ENCODE measurements at regions not wholly inside any gene's neighbourhood (a gene's known extent, or its start where the extent isn't known, plus 50 kb on each side); places are given as distances from the start of the nearest gene placed in this dataset.

DNA sequence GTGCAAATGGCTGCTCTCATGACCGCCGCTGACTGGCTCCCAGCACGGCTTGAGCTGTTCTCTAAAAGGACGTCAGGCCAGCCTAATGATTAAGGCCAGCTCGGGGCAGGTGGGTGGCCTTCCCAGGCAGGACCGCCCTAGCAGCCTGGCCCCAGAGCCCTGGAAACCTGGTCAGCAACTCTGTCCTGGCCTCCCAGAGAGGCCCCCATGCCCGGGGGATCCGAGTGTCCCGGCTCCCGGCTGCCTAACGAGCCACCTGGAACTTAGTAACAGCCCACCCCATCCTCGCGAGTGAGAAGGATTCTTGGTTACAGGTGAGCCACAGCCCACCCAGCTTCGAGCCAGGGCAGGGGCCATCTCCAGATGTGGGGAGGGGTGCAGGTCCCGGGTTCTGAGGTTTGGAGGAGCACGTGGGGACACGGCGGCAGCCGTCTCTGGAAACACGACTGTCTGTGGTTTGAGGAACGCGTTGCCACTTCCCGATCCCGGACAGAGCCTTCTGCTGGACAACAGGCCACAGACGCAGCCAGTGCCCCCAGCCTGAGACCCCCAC, 73.8 kb upstream of the FBRSL1 start:
- TF ChIP-seq, protein P1, sequence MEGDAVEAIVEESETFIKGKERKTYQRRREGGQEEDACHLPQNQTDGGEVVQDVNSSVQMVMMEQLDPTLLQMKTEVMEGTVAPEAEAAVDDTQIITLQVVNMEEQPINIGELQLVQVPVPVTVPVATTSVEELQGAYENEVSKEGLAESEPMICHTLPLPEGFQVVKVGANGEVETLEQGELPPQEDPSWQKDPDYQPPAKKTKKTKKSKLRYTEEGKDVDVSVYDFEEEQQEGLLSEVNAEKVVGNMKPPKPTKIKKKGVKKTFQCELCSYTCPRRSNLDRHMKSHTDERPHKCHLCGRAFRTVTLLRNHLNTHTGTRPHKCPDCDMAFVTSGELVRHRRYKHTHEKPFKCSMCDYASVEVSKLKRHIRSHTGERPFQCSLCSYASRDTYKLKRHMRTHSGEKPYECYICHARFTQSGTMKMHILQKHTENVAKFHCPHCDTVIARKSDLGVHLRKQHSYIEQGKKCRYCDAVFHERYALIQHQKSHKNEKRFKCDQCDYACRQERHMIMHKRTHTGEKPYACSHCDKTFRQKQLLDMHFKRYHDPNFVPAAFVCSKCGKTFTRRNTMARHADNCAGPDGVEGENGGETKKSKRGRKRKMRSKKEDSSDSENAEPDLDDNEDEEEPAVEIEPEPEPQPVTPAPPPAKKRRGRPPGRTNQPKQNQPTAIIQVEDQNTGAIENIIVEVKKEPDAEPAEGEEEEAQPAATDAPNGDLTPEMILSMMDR (IDR thresholded peaks at IDR 0.05; ENCODE audit: poor library complexity, severe bottlenecking): no peak
- Histone ChIP-seq H3K36me3 (ENCODE audit: low read depth) (no peaks in the 10 kb centered on the region), H3K27me3 (ENCODE audit: insufficient read depth, poor library complexity, severe bottlenecking) (peaks cover 7% of the 10 kb centered on the region), H3K9me3 (ENCODE audit: severe bottlenecking) (no peaks in the 10 kb centered on the region), H3K4me1 (ENCODE audit: insufficient read depth, poor library complexity, severe bottlenecking) (no peaks in the 10 kb centered on the region), H3K4me3 (ENCODE audit: severe bottlenecking) (no peak overlapping the region), H3K27ac (ENCODE audit: poor library complexity, severe bottlenecking) (no peak overlapping the region)
- DNase-seq (ENCODE audit: low spot score) (no peak), ATAC-seq (ENCODE audit: low read depth) (no peak)

DNA sequence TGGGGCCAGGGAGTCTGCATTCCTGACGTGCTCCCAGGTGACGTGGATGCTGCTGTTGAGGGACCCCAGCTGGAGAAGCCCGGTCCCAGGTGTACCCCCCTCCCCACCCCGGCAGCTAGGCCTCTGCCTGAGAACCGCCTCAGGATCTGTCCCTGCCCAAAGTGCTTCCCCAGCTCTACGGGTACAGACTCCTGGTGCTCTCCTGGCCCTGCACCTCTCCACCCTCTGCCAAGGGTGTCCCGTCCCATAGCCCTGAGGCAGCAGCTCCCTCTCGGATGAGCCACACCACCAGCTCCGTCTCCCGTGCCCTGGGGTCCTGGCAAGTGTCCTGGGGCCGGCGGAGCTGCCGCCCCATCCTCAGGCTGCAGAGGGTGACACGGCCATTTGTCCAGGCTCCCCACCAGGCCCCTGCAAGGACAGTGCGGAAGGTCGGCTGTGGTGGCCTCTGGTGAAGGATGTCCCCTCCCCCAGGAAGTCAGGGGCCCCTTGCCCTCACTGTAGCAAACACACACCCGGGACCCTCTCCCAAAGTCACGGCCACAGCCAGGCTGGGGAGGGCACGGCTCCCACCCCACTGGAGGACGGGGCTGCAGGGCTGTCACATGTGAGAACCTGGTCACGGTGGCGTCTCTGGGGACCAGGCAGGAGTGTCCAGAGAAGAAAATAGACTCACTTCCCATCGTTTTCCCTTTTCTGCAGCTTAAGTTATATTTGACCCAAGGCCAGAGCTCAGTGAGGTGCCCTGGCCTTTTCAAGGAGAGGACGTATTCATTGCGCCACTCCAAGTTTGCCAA, 74.4 kb upstream of the FBRSL1 start:
- ATAC-seq (ENCODE audit: low read depth): peak; percentile 6; the same call in 2 of the 3 replicates

DNA sequence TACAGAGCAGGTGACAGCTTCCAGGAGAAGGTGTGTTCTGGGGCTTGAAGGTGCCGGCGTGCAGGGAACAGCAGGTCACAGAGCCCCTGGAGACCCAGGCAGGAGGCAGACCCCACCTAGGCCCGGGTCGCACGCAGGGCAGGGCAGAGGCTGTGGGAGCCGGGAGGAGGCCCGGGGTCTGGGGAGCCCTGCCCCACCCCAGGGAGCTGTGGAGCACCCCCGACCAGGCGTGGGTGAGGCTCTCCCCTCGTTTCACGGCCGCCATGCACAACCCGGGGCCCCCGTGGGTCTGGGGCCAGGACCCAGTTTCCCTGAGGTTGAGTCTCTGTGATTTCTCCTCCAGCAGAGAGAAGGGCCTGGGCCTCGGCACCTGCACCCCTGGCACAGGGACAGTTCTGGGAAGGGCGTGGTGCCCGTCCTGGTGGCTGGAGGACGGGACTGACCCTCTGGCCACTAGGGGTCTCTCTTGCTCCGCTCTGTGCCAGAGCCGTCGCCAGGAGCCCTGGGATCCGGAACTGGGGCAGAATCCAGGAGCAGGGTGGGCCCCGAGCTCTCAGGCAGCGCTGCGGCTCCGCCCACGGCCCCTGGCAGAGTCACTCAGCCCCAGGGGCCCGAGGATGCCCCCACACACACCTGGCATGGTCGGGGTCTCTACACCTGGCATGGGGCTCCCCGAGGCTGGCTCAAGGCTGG, 75.2 kb upstream of the FBRSL1 start:
- ATAC-seq (ENCODE audit: low read depth) (peak; percentile 91), DNase-seq (ENCODE audit: low spot score) (no peak)
- H3K27me3 ChIP-seq (ENCODE audit: insufficient read depth, poor library complexity, severe bottlenecking): peaks cover 1% of the 10 kb centered on the region
- no peak overlapping the region for H3K27ac ChIP-seq (ENCODE audit: poor library complexity, severe bottlenecking)
- no peaks in the 10 kb centered on the region for H3K4me1 ChIP-seq (ENCODE audit: insufficient read depth, poor library complexity, severe bottlenecking)
- H3K4me3 ChIP-seq (ENCODE audit: severe bottlenecking): no peak overlapping the region
- H3K9me3 ChIP-seq (ENCODE audit: severe bottlenecking): no peaks in the 10 kb centered on the region
- TF ChIP-seq, protein P1 (IDR thresholded peaks at IDR 0.05; ENCODE audit: poor library complexity, severe bottlenecking): peak; percentile 85
- no peaks in the 10 kb centered on the region for H3K36me3 ChIP-seq (ENCODE audit: low read depth)

More for the DNA sequence above, 74.4 kb upstream of the FBRSL1 start:
- Histone ChIP-seq H3K9me3 (ENCODE audit: severe bottlenecking) (no peaks in the 10 kb centered on the region), H3K4me3 (ENCODE audit: severe bottlenecking) (no peak overlapping the region), H3K27ac (ENCODE audit: poor library complexity, severe bottlenecking) (no peak overlapping the region), H3K4me1 (ENCODE audit: insufficient read depth, poor library complexity, severe bottlenecking) (no peaks in the 10 kb centered on the region), H3K27me3 (ENCODE audit: insufficient read depth, poor library complexity, severe bottlenecking) (peaks cover 7% of the 10 kb centered on the region), H3K36me3 (ENCODE audit: low read depth) (no peaks in the 10 kb centered on the region)
- no peak for DNase-seq (ENCODE audit: low spot score)
- TF ChIP-seq, protein P1 (IDR thresholded peaks at IDR 0.05; ENCODE audit: poor library complexity, severe bottlenecking): no peak

- H3K27ac ChIP-seq (ENCODE audit: poor library complexity, severe bottlenecking): no peak overlapping the region
- no peaks in the 10 kb centered on the region for H3K36me3 ChIP-seq (ENCODE audit: low read depth)
- H3K27me3 ChIP-seq (ENCODE audit: insufficient read depth, poor library complexity, severe bottlenecking): no peaks in the 10 kb centered on the region
- DNase-seq (ENCODE audit: low spot score) (no peak), ATAC-seq (ENCODE audit: low read depth) (peak; percentile 26)
- H3K4me1 ChIP-seq (ENCODE audit: insufficient read depth, poor library complexity, severe bottlenecking): no peaks in the 10 kb centered on the region
- no peaks in the 10 kb centered on the region for H3K9me3 ChIP-seq (ENCODE audit: severe bottlenecking)
- H3K4me3 ChIP-seq (ENCODE audit: severe bottlenecking): no peak overlapping the region
- TF ChIP-seq, protein P1 (IDR thresholded peaks at IDR 0.05; ENCODE audit: poor library complexity, severe bottlenecking): peak; percentile 15
Observed at GRCh38 chr12:132413931-132414588, 75.9 kb upstream of the FBRSL1 start.

Data from RWPE2 (cell line).